ENCODE measurements at regions not wholly inside any gene's neighbourhood (a gene's known extent, or its start where the extent isn't known, plus 50 kb on each side); places are given as distances from the start of the nearest gene placed in this dataset.

DNA sequence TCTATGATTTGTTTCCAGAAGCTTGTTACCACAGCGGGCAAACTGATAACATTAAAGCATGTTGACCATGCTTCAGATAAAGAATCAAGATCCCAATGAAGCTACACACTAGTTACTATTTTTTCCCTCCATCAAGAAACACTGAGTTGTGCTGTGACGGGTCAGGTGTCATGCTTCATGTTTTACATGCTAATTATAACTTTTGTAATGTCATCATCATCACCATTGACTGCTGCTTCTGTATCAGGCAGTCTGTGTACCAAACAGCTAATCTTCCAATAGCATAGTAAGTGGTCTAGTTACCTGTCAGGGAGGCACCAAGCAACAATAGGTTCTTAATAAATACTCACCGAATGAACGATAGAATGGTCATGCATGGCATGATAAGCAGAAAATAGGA, 388.1 kb downstream of the THBS2 start:
- no peak for TF ChIP-seq RAD21 (IDR thresholded peaks at IDR 0.05; ENCODE audit: low read depth)
- TF ChIP-seq EP300 (IDR thresholded peaks at IDR 0.05; ENCODE audit: borderline replicate concordance) = no peak
- TF ChIP-seq ZBTB7A (IDR thresholded peaks at IDR 0.05; ENCODE audit: low read depth) = no peak
- TF ChIP-seq CEBPB (IDR thresholded peaks at IDR 0.05) = no peak
- TF ChIP-seq NFIC (IDR thresholded peaks at IDR 0.05) = no peak
- TF ChIP-seq EGR1 (IDR thresholded peaks at IDR 0.05) = no peak
- no peak for TF ChIP-seq FOXM1 (IDR thresholded peaks at IDR 0.05; ENCODE audit: borderline replicate concordance, low read depth)
- no peak for TF ChIP-seq TAF1 (IDR thresholded peaks at IDR 0.05; ENCODE audit: low read depth)
- TF ChIP-seq YY1 (IDR thresholded peaks at IDR 0.05; ENCODE audit: low read depth) = no peak

DNA sequence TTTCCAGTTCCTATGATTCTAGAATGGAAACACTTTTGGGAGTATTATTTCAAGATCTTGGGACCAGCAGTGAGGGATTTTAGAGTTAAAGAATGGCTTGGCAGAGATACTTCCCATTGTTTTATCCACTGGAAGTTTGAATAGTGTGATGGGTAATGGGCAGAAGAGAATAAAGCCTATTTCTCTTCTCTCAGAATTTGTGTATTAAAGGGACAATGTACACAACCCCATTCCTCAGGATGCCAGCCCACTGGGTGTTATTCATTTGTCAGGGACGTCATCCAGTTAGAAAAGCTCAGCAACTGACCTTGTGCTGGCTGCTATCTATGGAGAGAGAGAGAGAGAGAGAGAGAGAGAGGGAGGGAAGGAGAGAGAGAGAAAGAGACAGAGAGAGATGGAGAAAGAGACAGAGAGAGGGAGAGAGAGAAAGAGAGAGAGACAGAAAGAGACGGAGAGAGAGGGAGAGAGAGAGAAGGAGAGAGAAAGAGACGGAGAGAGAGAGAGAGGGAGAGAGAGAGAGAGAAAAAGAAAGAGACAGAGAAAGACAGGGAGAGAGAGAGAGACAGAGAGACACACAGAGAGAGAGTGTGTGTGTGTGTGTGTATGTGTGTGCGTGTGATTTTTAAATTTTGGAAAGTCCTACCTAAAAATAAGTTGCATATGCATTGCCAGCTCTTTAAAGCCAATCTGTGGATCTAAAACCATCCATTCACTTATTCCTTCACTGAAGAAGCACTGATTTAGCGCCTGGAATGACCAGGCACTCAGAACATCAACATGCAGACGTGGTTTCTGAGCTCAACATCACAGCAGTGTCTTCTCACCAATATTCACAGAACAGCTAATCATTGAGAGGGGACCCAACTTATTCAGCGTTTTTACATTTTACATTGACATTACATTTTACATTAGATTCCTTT, 388.8 kb downstream of the THBS2 start:
- TF ChIP-seq CEBPB (IDR thresholded peaks at IDR 0.05) (no peak), CREB1 (IDR thresholded peaks at IDR 0.05; ENCODE audit: low read depth) (no peak), FOXM1 (IDR thresholded peaks at IDR 0.05; ENCODE audit: borderline replicate concordance, low read depth) (no peak), YY1 (IDR thresholded peaks at IDR 0.05; ENCODE audit: low read depth) (no peak), TAF1 (IDR thresholded peaks at IDR 0.05; ENCODE audit: low read depth) (no peak), RAD21 (IDR thresholded peaks at IDR 0.05; ENCODE audit: low read depth) (no peak), USF1 (IDR thresholded peaks at IDR 0.05) (no peak), TCF12 (IDR thresholded peaks at IDR 0.05; ENCODE audit: low read depth) (no peak), REST (IDR thresholded peaks at IDR 0.05; ENCODE audit: low read depth) (no peak), EP300 (IDR thresholded peaks at IDR 0.05; ENCODE audit: borderline replicate concordance) (no peak), EGR1 (IDR thresholded peaks at IDR 0.05) (no peak), ZBTB7A (IDR thresholded peaks at IDR 0.05; ENCODE audit: low read depth) (no peak), TEAD4 (IDR thresholded peaks at IDR 0.05) (no peak), NFIC (IDR thresholded peaks at IDR 0.05) (no peak)
- TF ChIP-seq, protein P1, sequence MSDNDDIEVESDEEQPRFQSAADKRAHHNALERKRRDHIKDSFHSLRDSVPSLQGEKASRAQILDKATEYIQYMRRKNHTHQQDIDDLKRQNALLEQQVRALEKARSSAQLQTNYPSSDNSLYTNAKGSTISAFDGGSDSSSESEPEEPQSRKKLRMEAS (IDR thresholded peaks at IDR 0.05) = no peak

DNA sequence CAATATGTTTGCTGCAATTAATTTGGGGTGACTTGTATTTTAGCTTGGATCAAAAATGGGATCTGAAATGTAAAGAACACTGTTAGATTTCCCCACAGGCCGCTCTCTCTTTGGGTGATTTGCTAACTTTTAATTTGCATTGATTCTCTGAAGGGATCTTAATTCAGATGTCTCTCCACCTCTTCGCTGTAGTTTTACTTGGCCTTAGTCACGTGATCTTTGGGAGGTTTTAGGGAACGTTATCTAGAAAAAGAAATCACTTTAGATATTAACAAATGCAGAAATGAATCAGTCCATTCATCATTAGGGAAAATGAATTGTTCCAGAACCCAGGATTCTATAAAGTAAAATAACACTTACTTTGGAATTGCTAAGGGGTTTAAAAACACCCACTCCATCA, 390.2 kb downstream of the THBS2 start:
- TF ChIP-seq RAD21 (IDR thresholded peaks at IDR 0.05; ENCODE audit: low read depth) (no peak), EGR1 (IDR thresholded peaks at IDR 0.05) (no peak), TAF1 (IDR thresholded peaks at IDR 0.05; ENCODE audit: low read depth) (no peak), TEAD4 (IDR thresholded peaks at IDR 0.05) (no peak), YY1 (IDR thresholded peaks at IDR 0.05; ENCODE audit: low read depth) (no peak), TCF12 (IDR thresholded peaks at IDR 0.05; ENCODE audit: low read depth) (no peak), CREB1 (IDR thresholded peaks at IDR 0.05; ENCODE audit: low read depth) (no peak), REST (IDR thresholded peaks at IDR 0.05; ENCODE audit: low read depth) (no peak), EP300 (IDR thresholded peaks at IDR 0.05; ENCODE audit: borderline replicate concordance) (no peak), CEBPB (IDR thresholded peaks at IDR 0.05) (no peak)
- TF ChIP-seq, protein P1 (IDR thresholded peaks at IDR 0.05) = no peak

DNA sequence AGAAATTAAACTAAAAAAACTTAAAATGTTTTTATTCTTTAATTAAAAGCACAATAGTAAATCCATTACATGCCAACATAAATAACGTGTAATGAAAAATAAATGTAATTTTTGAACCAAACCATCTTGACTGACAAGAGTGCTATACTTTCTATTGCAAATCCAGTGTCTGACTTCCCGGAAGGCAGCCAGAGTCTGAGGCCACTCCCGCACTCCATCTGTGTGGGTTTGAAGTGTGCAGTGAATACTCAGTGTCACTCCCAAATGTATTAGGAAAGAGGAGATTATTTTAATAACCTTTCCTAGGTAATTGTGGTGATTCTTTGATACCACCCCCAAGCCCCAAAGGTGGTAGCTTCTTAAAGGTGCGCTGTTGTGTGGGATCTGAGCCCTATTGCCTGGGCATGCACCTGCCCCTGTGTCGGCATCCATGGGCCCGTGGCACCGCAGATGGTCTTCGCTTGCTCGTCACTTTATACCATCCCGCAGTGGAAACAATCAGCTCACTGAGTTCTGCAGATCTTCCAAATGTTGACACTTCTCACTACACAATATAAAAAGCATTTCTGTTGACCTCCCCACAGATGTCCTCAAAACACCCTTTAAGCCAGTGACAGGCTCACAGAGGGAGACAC, 391.2 kb downstream of the THBS2 start:
- TF ChIP-seq ZBTB7A (IDR thresholded peaks at IDR 0.05; ENCODE audit: low read depth) (no peak), RAD21 (IDR thresholded peaks at IDR 0.05; ENCODE audit: low read depth) (no peak), EP300 (IDR thresholded peaks at IDR 0.05; ENCODE audit: borderline replicate concordance) (no peak), YY1 (IDR thresholded peaks at IDR 0.05; ENCODE audit: low read depth) (no peak), USF1 (IDR thresholded peaks at IDR 0.05) (no peak), TEAD4 (IDR thresholded peaks at IDR 0.05) (no peak), NFIC (IDR thresholded peaks at IDR 0.05) (no peak), CEBPB (IDR thresholded peaks at IDR 0.05) (no peak), TAF1 (IDR thresholded peaks at IDR 0.05; ENCODE audit: low read depth) (no peak)

DNA sequence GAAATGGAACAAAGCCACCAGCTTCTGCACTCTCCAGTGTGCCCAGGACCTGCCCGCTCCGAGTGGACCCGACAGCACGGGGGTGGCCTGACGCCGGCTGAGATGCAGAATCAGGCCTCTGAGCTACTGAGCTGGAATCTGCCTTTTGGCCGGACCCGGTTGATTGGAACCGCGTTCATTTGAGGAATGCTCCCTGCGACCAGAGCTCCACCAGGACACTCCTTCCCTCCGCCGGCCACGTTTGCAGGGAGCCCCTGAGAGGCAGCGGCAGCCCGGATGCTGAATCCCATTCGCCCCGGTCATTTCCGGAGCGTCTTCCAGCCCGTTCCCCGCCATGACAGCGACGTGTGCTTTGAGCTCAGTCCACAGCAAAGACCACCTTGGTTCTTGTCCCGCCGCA, 392.7 kb downstream of the THBS2 start:
- TF ChIP-seq USF1 (IDR thresholded peaks at IDR 0.05) (no peak), TCF12 (IDR thresholded peaks at IDR 0.05; ENCODE audit: low read depth) (no peak), TEAD4 (IDR thresholded peaks at IDR 0.05) (no peak), YY1 (IDR thresholded peaks at IDR 0.05; ENCODE audit: low read depth) (no peak), CREB1 (IDR thresholded peaks at IDR 0.05; ENCODE audit: low read depth) (no peak), REST (IDR thresholded peaks at IDR 0.05; ENCODE audit: low read depth) (no peak), CEBPB (IDR thresholded peaks at IDR 0.05) (no peak), NFIC (IDR thresholded peaks at IDR 0.05) (no peak)
